GM23338 (cell line): ENCODE measurements at regions not wholly inside any gene's neighbourhood (a gene's known extent, or its start where the extent isn't known, plus 50 kb on each side); places are given as distances from the start of the nearest gene placed in this dataset.
A peak's percentile ranks its signal among the peaks of the same experiment; 100 is the strongest.

Experiments
- ATAC-seq: fragments of 200-7000 bp; cut with Tn5 transposase; 3 replicates; pipeline ENCODE4 v1.9.1; 2020
- DNase-seq: peaks from one replicate; pipeline ENCODE4 v3.0.0-alpha.2; 2015; ENCODE audit warnings: low spot score
- H2AFZ ChIP-seq: fragments of 200-600 bp; sonication (generic); 2 replicates; pipeline ENCODE4 v1.8.0; 2016; ENCODE audit warnings: antibody characterized with exemption, mild to moderate bottlenecking, moderate library complexity
- H3F3A ChIP-seq: fragments of 200-600 bp; sonication (generic); replicated peaks from 2 replicates; pipeline ENCODE4 v1.8.0; 2017; ENCODE audit warnings: antibody characterized with exemption, mixed run types, low read depth
- H3K27ac ChIP-seq: fragments of 200-600 bp; sonication (generic); 2 replicates; pipeline ENCODE4 v1.6.1; 2016; ENCODE audit warnings: low read depth
- H3K27me3 ChIP-seq: fragments of 200-600 bp; sonication (generic); 2 replicates; pipeline ENCODE4 v1.8.0; 2016; ENCODE audit warnings: mild to moderate bottlenecking, mixed run types, moderate library complexity; ENCODE audit not compliant: insufficient read depth
- H3K36me3 ChIP-seq: fragments of 200-600 bp; sonication (generic); 2 replicates; pipeline ENCODE4 v1.8.0; 2016; ENCODE audit warnings: mild to moderate bottlenecking; ENCODE audit not compliant: insufficient read depth
- H3K4me1 ChIP-seq: fragments of 200-600 bp; sonication (generic); 2 replicates; pipeline ENCODE4 v1.8.0; 2016; ENCODE audit warnings: mild to moderate bottlenecking, moderate library complexity; ENCODE audit not compliant: insufficient read depth
- H3K4me2 ChIP-seq: fragments of 200-600 bp; sonication (generic); 2 replicates; pipeline ENCODE4 v1.7.1; 2017; ENCODE audit warnings: mixed run types
- H3K4me3 ChIP-seq: fragments of 200-600 bp; sonication (generic); 2 replicates; pipeline ENCODE4 v1.6.1; 2016; ENCODE audit warnings: mixed run types
- H3K79me2 ChIP-seq: fragments of 200-600 bp; sonication (generic); replicated peaks from 2 replicates; pipeline ENCODE4 v1.8.0; 2017; ENCODE audit warnings: mild to moderate bottlenecking; ENCODE audit not compliant: insufficient read depth
- H3K9me2 ChIP-seq: fragments of 200-600 bp; sonication (generic); 2 replicates; pipeline ENCODE4 v1.8.0; 2017; ENCODE audit not compliant: insufficient read depth
- H4K20me1 ChIP-seq: fragments of 200-600 bp; sonication (generic); replicated peaks from 2 replicates; pipeline ENCODE4 v1.8.0; 2017; ENCODE audit warnings: mild to moderate bottlenecking; ENCODE audit not compliant: insufficient read depth
- H3K27ac Mint-ChIP-seq: 2 replicates; pipeline ENCODE4 v1.8.0; 2020; ENCODE audit warnings: inconsistent platforms, mild to moderate bottlenecking, moderate library complexity, mixed read lengths
- H3K27me3 Mint-ChIP-seq: 3 replicates; pipeline ENCODE4 v1.8.0; 2022; ENCODE audit warnings: low read depth, mild to moderate bottlenecking, moderate library complexity, mixed read lengths, inconsistent platforms; ENCODE audit not compliant: insufficient read depth, poor library complexity
- H3K36me3 Mint-ChIP-seq: 3 replicates; pipeline ENCODE4 v1.8.0; 2021; ENCODE audit warnings: low read depth, mild to moderate bottlenecking, inconsistent platforms, moderate library complexity, mixed read lengths
- H3K4me1 Mint-ChIP-seq: 3 replicates; pipeline ENCODE4 v1.8.0; 2020; ENCODE audit warnings: mild to moderate bottlenecking, inconsistent platforms, mixed read lengths
- H3K4me3 Mint-ChIP-seq: 3 replicates; pipeline ENCODE4 v1.8.0; 2021; ENCODE audit warnings: moderate library complexity, mild to moderate bottlenecking, inconsistent platforms, mixed read lengths
- H3K9me3 Mint-ChIP-seq: 3 replicates; pipeline ENCODE4 v1.8.0; 2020; ENCODE audit warnings: moderate library complexity, mild to moderate bottlenecking, inconsistent platforms, mixed read lengths
- CREB1 ChIP-seq: fragments of 250-450 bp; sonication (Bioruptor Pico); IDR thresholded peaks from 2 replicates; pipeline ENCODE4 v1.5.0; 2020; ENCODE audit warnings: low read depth, mild to moderate bottlenecking, moderate library complexity
- EZH2 ChIP-seq: fragments of 200-600 bp; sonication (generic); IDR thresholded peaks from one replicate; pipeline ENCODE4 v1.8.0; 2017; ENCODE audit warnings: antibody characterized with exemption, mild to moderate bottlenecking, low read depth; ENCODE audit not compliant: unreplicated experiment
- EZH2phosphoT487 ChIP-seq: fragments of 200-600 bp; sonication (generic); IDR thresholded peaks from one replicate; pipeline ENCODE4 v1.8.1; 2018; ENCODE audit warnings: antibody characterized with exemption; ENCODE audit not compliant: unreplicated experiment
- JUNB ChIP-seq: IDR thresholded peaks from one replicate; pipeline ENCODE4 v1.6.1; 2016; ENCODE audit warnings: antibody characterized with exemption; ENCODE audit not compliant: unreplicated experiment
- NANOG ChIP-seq: IDR thresholded peaks from 2 replicates; pipeline ENCODE4 v1.6.1; 2016; ENCODE audit warnings: antibody characterized with exemption, borderline replicate concordance
- POLR2AphosphoS5 ChIP-seq: IDR thresholded peaks from 2 replicates; pipeline ENCODE4 v1.6.1; 2016; ENCODE audit warnings: antibody characterized with exemption, low read depth
- STAT1 ChIP-seq: IDR thresholded peaks from one replicate; pipeline ENCODE4 v1.6.1; 2016; ENCODE audit warnings: antibody characterized with exemption; ENCODE audit not compliant: unreplicated experiment
- ZNF114 ChIP-seq: fragments of 250-450 bp; sonication (Bioruptor Pico); IDR thresholded peaks from 2 replicates; pipeline ENCODE4 v1.5.0; 2020; ENCODE audit warnings: mild to moderate bottlenecking, moderate library complexity
- ZNF331 ChIP-seq: fragments of 250-450 bp; sonication (Bioruptor Pico); IDR thresholded peaks from 2 replicates; pipeline ENCODE4 v1.5.0; 2020; ENCODE audit warnings: low read depth, mild to moderate bottlenecking, moderate library complexity
- TF ChIP-seq, protein P1 (sequence below): IDR thresholded peaks from one replicate; pipeline ENCODE4 v1.6.1; 2018; ENCODE audit warnings: antibody characterized with exemption; ENCODE audit not compliant: unreplicated experiment
- TF ChIP-seq, protein P2 (sequence below): IDR thresholded peaks from 2 replicates; pipeline ENCODE4 v1.6.1; 2016; ENCODE audit warnings: antibody characterized with exemption
- TF ChIP-seq, protein P3 (sequence below), 2 experiments: fragments of 200-600 bp in 1 of 2; sonication (generic) in 1 of 2; conservative IDR thresholded peaks; 2 replicates each; pipeline versions ENCODE4 v1.5.1 to v1.6.1; 2016 to 2017; ENCODE audit warnings: antibody characterized with exemption in 2 of 2, low read depth in 2 of 2, mild to moderate bottlenecking in 2 of 2, moderate library complexity in 1 of 2
- TF ChIP-seq, protein P4 (sequence below): fragments of 250-450 bp; sonication (Bioruptor Pico); IDR thresholded peaks from 2 replicates; pipeline ENCODE4 v1.5.0; 2020; ENCODE audit warnings: mild to moderate bottlenecking, moderate library complexity

DNA sequence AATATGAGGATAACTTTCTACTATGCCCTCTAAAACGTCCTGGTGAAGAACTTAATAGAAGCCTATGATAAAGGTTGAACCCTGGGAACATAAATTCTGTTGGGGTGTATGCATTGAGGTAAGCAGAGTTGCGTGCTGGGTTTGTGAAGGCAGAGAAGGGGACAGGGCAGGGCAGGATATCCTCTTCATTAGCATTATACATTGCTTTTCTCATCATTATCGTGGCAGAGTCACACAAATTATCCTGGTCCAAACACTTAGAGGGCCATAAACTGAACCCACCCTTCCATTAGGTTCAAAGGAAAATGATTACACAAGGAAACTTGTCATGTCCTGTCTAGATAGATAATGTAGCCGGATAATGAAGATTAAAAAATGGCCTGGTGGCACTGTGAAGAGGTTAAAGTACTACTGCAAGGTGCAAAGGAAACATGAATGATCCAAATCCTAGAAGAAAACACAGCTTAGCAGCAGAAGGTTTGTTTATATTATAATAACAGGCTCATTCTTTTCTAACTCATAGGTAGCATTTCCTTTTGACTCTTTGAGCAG lies 189.1 kb downstream of the SPCS3 start:
- Histone ChIP-seq H3K9me2 (no peaks in the 10 kb centered on the region), H3K4me2 (no peak overlapping the region), H3F3A (no peaks in the 10 kb centered on the region), H4K20me1 (no peaks in the 10 kb centered on the region), H3K27ac (no peak overlapping the region), H3K27me3 (no peaks in the 10 kb centered on the region), H3K4me3 (no peak overlapping the region), H3K4me1 (no peaks in the 10 kb centered on the region), H3K79me2 (no peaks in the 10 kb centered on the region), H3K36me3 (no peaks in the 10 kb centered on the region), H2AFZ (0 out of 2 replicates have a peak overlapping the region, but pooled peaks have one; percentile 32)
- Mint-ChIP-seq H3K36me3 (no peaks in the 10 kb centered on the region), H3K4me1 (no peaks in the 10 kb centered on the region), H3K4me3 (no peak overlapping the region), H3K9me3 (no peaks in the 10 kb centered on the region), H3K27ac (no peak overlapping the region), H3K27me3 (no peaks in the 10 kb centered on the region)
- DNase-seq = no peak
- TF ChIP-seq, protein P1, sequence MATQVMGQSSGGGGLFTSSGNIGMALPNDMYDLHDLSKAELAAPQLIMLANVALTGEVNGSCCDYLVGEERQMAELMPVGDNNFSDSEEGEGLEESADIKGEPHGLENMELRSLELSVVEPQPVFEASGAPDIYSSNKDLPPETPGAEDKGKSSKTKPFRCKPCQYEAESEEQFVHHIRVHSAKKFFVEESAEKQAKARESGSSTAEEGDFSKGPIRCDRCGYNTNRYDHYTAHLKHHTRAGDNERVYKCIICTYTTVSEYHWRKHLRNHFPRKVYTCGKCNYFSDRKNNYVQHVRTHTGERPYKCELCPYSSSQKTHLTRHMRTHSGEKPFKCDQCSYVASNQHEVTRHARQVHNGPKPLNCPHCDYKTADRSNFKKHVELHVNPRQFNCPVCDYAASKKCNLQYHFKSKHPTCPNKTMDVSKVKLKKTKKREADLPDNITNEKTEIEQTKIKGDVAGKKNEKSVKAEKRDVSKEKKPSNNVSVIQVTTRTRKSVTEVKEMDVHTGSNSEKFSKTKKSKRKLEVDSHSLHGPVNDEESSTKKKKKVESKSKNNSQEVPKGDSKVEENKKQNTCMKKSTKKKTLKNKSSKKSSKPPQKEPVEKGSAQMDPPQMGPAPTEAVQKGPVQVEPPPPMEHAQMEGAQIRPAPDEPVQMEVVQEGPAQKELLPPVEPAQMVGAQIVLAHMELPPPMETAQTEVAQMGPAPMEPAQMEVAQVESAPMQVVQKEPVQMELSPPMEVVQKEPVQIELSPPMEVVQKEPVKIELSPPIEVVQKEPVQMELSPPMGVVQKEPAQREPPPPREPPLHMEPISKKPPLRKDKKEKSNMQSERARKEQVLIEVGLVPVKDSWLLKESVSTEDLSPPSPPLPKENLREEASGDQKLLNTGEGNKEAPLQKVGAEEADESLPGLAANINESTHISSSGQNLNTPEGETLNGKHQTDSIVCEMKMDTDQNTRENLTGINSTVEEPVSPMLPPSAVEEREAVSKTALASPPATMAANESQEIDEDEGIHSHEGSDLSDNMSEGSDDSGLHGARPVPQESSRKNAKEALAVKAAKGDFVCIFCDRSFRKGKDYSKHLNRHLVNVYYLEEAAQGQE = no peak
- no peak for TF ChIP-seq STAT1
- no peak for TF ChIP-seq CREB1
- no peak for TF ChIP-seq ZNF331 (CRISPR knock-in tag)
- TF ChIP-seq EZH2phosphoT487 = no peak
- no peak for TF ChIP-seq NANOG
- TF ChIP-seq, protein P2, sequence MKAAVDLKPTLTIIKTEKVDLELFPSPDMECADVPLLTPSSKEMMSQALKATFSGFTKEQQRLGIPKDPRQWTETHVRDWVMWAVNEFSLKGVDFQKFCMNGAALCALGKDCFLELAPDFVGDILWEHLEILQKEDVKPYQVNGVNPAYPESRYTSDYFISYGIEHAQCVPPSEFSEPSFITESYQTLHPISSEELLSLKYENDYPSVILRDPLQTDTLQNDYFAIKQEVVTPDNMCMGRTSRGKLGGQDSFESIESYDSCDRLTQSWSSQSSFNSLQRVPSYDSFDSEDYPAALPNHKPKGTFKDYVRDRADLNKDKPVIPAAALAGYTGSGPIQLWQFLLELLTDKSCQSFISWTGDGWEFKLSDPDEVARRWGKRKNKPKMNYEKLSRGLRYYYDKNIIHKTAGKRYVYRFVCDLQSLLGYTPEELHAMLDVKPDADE = no peak
- no peak for TF ChIP-seq JUNB
- no peak for TF ChIP-seq EZH2
- no peak for TF ChIP-seq POLR2AphosphoS5
- TF ChIP-seq, protein P3, sequence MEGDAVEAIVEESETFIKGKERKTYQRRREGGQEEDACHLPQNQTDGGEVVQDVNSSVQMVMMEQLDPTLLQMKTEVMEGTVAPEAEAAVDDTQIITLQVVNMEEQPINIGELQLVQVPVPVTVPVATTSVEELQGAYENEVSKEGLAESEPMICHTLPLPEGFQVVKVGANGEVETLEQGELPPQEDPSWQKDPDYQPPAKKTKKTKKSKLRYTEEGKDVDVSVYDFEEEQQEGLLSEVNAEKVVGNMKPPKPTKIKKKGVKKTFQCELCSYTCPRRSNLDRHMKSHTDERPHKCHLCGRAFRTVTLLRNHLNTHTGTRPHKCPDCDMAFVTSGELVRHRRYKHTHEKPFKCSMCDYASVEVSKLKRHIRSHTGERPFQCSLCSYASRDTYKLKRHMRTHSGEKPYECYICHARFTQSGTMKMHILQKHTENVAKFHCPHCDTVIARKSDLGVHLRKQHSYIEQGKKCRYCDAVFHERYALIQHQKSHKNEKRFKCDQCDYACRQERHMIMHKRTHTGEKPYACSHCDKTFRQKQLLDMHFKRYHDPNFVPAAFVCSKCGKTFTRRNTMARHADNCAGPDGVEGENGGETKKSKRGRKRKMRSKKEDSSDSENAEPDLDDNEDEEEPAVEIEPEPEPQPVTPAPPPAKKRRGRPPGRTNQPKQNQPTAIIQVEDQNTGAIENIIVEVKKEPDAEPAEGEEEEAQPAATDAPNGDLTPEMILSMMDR (conservative IDR thresholded peaks at IDR 0.05; ENCODE audit: low read depth in 2 of 2) = no peak
- TF ChIP-seq, protein P4, sequence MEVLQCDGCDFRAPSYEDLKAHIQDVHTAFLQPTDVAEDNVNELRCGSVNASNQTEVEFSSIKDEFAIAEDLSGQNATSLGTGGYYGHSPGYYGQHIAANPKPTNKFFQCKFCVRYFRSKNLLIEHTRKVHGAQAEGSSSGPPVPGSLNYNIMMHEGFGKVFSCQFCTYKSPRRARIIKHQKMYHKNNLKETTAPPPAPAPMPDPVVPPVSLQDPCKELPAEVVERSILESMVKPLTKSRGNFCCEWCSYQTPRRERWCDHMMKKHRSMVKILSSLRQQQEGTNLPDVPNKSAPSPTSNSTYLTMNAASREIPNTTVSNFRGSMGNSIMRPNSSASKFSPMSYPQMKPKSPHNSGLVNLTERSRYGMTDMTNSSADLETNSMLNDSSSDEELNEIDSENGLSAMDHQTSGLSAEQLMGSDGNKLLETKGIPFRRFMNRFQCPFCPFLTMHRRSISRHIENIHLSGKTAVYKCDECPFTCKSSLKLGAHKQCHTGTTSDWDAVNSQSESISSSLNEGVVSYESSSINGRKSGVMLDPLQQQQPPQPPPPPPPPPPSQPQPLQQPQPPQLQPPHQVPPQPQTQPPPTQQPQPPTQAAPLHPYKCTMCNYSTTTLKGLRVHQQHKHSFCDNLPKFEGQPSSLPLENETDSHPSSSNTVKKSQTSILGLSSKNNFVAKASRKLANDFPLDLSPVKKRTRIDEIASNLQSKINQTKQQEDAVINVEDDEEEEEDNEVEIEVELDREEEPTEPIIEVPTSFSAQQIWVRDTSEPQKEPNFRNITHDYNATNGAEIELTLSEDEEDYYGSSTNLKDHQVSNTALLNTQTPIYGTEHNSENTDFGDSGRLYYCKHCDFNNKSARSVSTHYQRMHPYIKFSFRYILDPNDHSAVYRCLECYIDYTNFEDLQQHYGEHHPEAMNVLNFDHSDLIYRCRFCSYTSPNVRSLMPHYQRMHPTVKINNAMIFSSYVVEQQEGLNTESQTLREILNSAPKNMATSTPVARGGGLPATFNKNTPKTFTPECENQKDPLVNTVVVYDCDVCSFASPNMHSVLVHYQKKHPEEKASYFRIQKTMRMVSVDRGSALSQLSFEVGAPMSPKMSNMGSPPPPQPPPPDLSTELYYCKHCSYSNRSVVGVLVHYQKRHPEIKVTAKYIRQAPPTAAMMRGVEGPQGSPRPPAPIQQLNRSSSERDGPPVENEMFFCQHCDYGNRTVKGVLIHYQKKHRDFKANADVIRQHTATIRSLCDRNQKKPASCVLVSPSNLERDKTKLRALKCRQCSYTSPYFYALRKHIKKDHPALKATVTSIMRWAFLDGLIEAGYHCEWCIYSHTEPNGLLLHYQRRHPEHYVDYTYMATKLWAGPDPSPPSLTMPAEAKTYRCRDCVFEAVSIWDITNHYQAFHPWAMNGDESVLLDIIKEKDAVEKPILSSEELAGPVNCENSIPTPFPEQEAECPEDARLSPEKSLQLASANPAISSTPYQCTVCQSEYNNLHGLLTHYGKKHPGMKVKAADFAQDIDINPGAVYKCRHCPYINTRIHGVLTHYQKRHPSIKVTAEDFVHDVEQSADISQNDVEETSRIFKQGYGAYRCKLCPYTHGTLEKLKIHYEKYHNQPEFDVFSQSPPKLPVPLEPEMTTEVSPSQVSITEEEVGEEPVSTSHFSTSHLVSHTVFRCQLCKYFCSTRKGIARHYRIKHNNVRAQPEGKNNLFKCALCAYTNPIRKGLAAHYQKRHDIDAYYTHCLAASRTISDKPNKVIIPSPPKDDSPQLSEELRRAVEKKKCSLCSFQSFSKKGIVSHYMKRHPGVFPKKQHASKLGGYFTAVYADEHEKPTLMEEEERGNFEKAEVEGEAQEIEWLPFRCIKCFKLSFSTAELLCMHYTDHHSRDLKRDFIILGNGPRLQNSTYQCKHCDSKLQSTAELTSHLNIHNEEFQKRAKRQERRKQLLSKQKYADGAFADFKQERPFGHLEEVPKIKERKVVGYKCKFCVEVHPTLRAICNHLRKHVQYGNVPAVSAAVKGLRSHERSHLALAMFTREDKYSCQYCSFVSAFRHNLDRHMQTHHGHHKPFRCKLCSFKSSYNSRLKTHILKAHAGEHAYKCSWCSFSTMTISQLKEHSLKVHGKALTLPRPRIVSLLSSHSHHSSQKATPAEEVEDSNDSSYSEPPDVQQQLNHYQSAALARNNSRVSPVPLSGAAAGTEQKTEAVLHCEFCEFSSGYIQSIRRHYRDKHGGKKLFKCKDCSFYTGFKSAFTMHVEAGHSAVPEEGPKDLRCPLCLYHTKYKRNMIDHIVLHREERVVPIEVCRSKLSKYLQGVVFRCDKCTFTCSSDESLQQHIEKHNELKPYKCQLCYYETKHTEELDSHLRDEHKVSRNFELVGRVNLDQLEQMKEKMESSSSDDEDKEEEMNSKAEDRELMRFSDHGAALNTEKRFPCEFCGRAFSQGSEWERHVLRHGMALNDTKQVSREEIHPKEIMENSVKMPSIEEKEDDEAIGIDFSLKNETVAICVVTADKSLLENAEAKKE (CRISPR knock-in tag) = no peak
- no peak for TF ChIP-seq ZNF114 (CRISPR knock-in tag)
- no peak for ATAC-seq
